IPS DF 4.7 (cell line): ENCODE measurements at regions not wholly inside any gene's neighbourhood (a gene's known extent, or its start where the extent isn't known, plus 50 kb on each side); places are given as distances from the start of the nearest gene placed in this dataset.

Experiments
- DNase-seq: peaks from one replicate; pipeline ENCODE4 v3.0.0-alpha.2; 2013; ENCODE audit warnings: low spot score; ENCODE audit errors: extremely low read depth

GRCh38 chr5:121189342-121190305 is 662.1 kb upstream of the FTMT start:
- DNase-seq: no peak

- DNase-seq: no peak
Observed at GRCh38 chr5:121199216-121199999, 652.3 kb upstream of the FTMT start.

- no peak for DNase-seq
Observed at GRCh38 chr5:121218086-121218485, 633.6 kb upstream of the FTMT start.

GRCh38 chr5:121221483-121221882 is 630.2 kb upstream of the FTMT start:
- no peak for DNase-seq

- no peak for DNase-seq
Observed at GRCh38 chr5:121226765-121227164, 624.9 kb upstream of the FTMT start.

DNA sequence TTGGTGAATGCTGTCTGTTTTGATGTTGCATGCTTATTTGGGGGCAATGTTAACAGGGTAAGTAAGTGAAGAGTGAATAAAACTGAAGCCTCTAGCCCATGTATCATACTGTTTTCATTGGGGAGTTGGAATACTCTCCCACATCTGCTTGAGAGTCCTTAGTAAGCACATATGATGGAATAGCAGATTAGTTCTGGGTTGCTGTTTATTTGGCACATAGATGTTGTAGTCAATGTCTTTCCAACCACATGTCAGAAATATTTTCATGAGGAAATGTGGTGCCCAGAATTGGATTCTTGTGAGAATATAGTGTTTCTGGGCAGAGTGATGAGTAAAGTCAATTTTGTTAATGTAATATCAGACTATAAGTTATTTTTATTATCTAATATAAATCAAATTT is 611.7 kb upstream of the FTMT start:
- no peak for DNase-seq

DNA sequence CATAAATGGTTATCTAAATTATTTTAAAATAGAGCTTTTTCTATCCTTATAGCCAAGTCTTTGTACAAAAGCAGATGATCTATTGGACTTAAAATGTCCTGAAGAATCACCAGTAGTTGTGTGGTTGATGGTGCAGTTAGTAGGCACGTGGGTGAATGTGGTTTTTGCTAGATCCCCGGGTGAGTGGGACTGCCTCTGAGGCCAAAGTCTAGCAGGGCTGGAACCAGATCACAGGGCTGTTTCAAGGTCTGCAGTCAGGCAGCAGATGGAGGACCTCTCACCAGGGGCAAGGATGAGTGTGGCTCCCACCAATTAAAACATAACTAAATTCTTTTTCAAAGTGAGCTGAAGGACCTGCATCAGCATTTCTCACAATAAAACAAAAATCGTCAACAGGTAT is 604.7 kb upstream of the FTMT start:
- DNase-seq: no peak

DNA sequence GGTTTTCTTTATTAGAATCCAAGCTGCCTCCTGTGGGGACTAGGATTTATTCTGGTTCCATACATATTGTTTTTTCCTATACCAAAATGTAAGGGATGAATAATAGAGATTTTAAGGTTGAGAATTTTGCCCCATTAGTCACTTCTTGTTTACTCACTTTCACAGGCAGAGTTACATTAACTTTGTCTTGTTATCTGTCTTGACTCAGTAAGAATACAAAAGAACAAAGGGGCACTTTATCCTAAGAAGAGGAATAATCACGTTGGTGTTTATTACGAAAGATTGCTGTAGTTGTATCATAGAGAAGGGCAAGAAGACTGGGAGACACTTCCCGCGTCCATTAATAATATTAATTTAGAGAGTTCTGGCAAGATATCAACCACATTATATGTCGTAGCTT is 599.7 kb upstream of the FTMT start:
- no peak for DNase-seq

- DNase-seq: no peak
Observed at GRCh38 chr5:121257621-121258020, 594.1 kb upstream of the FTMT start.

DNA sequence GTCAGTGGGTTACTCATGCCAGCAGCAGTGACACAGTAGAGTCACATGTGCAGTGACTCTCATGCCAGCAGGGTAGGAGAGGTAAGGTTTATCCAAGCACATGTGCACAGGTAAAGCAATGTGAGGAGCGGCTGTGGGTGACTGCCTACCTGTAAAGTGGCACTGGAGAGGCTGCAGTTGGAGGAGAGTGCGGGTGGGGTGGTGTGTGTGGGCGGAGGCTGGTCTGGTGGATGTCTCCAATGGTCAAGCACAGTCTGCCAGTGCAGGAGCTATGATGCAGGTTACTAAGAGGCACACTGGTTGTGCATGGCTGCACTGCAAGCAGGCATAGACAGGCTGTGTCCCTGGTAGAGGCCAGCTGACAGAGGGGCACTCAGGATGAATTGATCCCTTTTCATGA is 588.2 kb upstream of the FTMT start:
- DNase-seq: no peak

DNA sequence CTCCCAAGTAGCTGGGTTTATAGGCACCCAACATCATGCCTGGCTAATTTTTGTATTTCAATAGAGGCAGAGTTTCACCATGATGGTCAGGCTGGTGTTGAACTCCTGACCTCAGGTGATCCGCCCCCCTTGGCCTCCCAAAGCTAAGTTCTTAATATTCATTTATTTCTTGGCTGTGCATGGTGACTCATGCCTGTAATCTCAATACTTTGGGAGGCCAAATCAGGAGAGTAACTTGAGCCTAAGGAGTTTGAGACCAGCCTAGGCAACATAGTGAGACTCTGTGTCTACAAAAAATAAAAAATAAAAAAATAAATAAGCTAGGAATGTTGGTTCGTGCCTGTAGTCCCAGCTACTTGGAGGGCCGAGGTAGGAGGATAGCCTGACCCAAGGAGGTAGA is 587.1 kb upstream of the FTMT start:
- no peak for DNase-seq

GRCh38 chr5:121271546-121271945 is 580.1 kb upstream of the FTMT start:
- DNase-seq: no peak

DNA sequence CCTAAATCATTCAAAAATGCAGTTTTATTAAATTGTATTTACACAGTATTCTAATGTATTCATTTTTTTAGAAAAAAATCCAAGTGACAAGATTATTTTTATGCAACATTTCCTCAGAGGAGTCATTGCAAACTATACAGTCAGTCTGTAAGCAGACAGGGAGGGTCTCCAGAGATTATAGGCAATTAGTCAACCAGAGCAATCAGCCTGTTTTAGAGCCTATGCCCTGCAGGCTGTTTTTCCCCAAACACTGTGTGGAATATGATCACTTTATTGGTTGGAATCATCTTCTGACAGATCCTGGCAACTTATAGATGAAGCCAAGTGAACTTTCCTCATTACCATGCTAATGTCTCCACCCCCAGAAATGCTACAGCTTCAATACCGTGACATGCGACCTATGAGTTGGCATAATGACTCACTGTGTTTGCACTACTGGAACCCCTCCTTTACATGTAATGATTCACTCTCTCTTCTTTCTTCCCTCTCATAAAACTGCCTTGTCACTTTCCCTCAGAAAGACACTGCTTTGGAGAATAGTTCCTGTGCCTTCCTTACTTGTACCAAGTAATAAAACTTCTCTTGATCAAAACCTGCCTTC is 577.7 kb upstream of the FTMT start:
- DNase-seq: no peak

GRCh38 chr5:121279801-121280200 is 571.9 kb upstream of the FTMT start:
- no peak for DNase-seq

GRCh38 chr5:121285801-121286521 is 565.7 kb upstream of the FTMT start:
- no peak for DNase-seq

- DNase-seq: no peak
Observed at GRCh38 chr5:121288781-121289180, 562.9 kb upstream of the FTMT start.

GRCh38 chr5:121292664-121293063 is 559.0 kb upstream of the FTMT start:
- no peak for DNase-seq

DNA sequence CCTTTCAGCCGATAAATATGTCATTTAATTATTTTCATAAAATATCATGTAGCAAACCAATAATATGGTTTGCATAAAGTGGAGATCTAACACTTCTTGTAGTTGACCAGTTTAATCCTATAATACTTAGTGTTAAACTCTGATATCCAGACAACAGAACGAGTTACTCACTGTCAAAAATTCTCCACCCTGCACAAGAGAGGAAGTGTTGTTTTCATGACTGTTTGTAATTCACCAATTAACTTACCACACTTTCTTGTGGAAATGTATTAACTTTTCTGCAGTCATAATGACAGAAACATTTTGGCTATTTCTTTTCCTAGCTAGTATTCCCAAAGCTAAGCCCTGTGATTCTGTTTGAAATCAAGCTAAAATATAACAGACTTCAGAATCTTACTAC is 555.3 kb upstream of the FTMT start:
- DNase-seq: no peak

GRCh38 chr5:121299153-121299552 is 552.5 kb upstream of the FTMT start:
- no peak for DNase-seq

DNA sequence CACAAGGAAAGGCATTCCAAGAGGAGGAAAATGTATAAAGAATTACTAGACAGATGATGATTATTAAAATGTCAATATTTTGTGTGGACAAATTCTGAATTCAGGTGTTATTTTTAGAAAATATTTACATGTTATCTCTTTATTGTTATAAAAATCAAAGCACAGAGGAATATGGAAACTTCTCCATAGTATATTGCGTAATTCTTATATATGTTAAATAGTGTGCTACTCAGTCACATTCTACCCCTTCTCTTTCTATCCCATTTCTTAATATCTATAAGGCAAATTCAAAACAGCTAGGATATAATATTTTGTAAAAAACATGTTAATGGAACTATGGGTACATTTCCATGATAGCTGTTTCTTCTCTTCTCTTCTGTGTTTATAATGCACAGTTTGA is 546.8 kb upstream of the FTMT start:
- no peak for DNase-seq

DNA sequence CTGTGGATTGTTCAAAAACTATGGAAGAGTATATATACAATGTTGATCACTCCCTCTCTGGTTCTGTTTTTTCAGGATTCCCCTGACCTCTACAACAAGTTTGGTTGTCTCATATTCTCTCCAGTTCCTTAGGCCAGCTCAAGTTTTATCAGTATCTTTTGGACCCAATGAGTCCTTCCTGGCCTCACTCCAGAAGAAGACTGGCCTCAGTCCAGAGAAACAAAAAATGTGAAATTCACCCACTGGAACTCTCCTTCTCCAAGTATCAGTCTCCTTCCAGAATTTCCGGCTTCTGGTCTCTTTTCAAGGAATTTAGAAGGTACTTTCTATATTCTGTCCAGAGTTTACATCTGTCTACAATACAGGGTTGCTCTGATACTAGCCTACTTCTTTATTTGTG is 537.8 kb upstream of the FTMT start:
- DNase-seq: no peak
